ENCODE measurements at regions not wholly inside any gene's neighbourhood (a gene's known extent, or its start where the extent isn't known, plus 50 kb on each side); places are given as distances from the start of the nearest gene placed in this dataset.

DNA sequence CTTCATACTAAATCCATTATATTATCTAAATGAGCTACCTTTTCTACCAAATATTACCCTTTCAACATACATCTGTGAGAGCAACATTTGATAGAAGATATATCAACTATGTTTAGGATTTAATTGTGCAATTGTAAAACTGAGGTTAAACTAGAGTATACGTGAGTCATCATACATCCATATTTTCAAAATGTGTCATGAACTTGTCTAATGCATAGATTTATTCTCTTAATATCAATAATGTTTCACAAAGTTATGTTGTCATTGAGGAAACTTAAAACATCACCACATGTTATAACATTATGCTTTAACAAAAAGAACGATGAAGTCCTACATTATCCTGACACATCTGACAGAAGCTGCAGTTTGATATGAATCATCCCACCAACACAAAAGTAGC is 645.5 kb upstream of the NOVA1 start:
- H3K4me2 ChIP-seq (ENCODE audit: low read depth, low read length) = no peak overlapping the region
- 0 out of 2 replicates have a peak, but pooled peaks cover 3% of the 10 kb centered on the region for H3K9me3 ChIP-seq (ENCODE audit: control insufficient read depth, insufficient read depth, low read length)
- H3K4me1 ChIP-seq (ENCODE audit: control insufficient read depth, insufficient read depth, low read length) = no peaks in the 10 kb centered on the region
- H3K4ac ChIP-seq (ENCODE audit: low read depth, low read length) = no peak overlapping the region
- no peak overlapping the region for H3K27ac ChIP-seq (ENCODE audit: insufficient read depth, low read length)
- H2AK9ac ChIP-seq (replicated peaks; ENCODE audit: low read depth, low read length, poor library complexity) = no peak overlapping the region
- no peak overlapping the region for H2BK20ac ChIP-seq (ENCODE audit: low read depth, low read length)
- H2BK15ac ChIP-seq (ENCODE audit: low read depth, low read length) = no peak overlapping the region
- no peak overlapping the region for H3K56ac ChIP-seq (ENCODE audit: extremely low read depth, insufficient read depth, low read length)
- no peak overlapping the region for H2BK5ac ChIP-seq (ENCODE audit: low read depth, low read length, poor library complexity, severe bottlenecking)
- no peak overlapping the region for H3K9ac ChIP-seq (ENCODE audit: low read depth, low read length)
- H3K9me1 ChIP-seq (ENCODE audit: insufficient read depth, low read length) = no peaks in the 10 kb centered on the region
- no peak overlapping the region for H3K14ac ChIP-seq (replicated peaks; ENCODE audit: low read depth, low read length)
- CTCF ChIA-PET = no interaction called here
- no peak overlapping the region for H3K23ac ChIP-seq (ENCODE audit: low read depth, low read length)
- no peak overlapping the region for H2AK5ac ChIP-seq (ENCODE audit: low read depth, low read length)
- H3K36me3 ChIP-seq (ENCODE audit: control insufficient read depth, insufficient read depth, low read length) = no peaks in the 10 kb centered on the region
- no peaks in the 10 kb centered on the region for H4K20me1 ChIP-seq (ENCODE audit: insufficient read depth, low read length)
- POLR2A ChIA-PET (ENCODE audit: unreplicated experiment) = no interaction called here
- no CpG with 5 or more reads among the region's 2 CpGs for WGBS, 2 experiments (ENCODE audit: extremely low coverage in 2 of 2, insufficient read length in 1 of 2)
- H4K5ac ChIP-seq (ENCODE audit: low read depth, low read length) = no peak overlapping the region
- H4K8ac ChIP-seq (ENCODE audit: low read depth in 2 of 2, low read length in 2 of 2) = no peak overlapping the region
- in situ Hi-C loops (cut with MboI; ENCODE audit: low sequenced_read_pairs) = no loop called here
- ATAC-seq (ENCODE audit: low read depth) (no peak), DNase-seq (no peak)
- no peak overlapping the region for H3K4me3 ChIP-seq (ENCODE audit: insufficient read depth, low read depth, low read length)
- dilution Hi-C loops (cut with HindIII; ENCODE audit: low sequenced_read_pairs, unreplicated experiment) = no loop called here
- H3K79me1 ChIP-seq (ENCODE audit: low read depth in 1 of 2, low read length in 2 of 2) = no peaks in the 10 kb centered on the region
- H2BK120ac ChIP-seq (ENCODE audit: low read depth, low read length) = no peak overlapping the region
- TF ChIP-seq RCOR1 (IDR thresholded peaks at IDR 0.05; ENCODE audit: insufficient replicate concordance, low read length) = no peak
- TF ChIP-seq POLR2A (IDR thresholded peaks at IDR 0.05; ENCODE audit: low read depth, low read length) = no peak
- TF ChIP-seq MAZ (IDR thresholded peaks at IDR 0.05; ENCODE audit: borderline replicate concordance, low read depth, low read length) = no peak
- TF ChIP-seq, protein P1, sequence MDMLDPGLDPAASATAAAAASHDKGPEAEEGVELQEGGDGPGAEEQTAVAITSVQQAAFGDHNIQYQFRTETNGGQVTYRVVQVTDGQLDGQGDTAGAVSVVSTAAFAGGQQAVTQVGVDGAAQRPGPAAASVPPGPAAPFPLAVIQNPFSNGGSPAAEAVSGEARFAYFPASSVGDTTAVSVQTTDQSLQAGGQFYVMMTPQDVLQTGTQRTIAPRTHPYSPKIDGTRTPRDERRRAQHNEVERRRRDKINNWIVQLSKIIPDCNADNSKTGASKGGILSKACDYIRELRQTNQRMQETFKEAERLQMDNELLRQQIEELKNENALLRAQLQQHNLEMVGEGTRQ (IDR thresholded peaks at IDR 0.05; ENCODE audit: low read depth, low read length) = no peak
- no peak for TF ChIP-seq CEBPB (IDR thresholded peaks at IDR 0.05; ENCODE audit: low read depth, low read length)
- TF ChIP-seq, protein P2, sequence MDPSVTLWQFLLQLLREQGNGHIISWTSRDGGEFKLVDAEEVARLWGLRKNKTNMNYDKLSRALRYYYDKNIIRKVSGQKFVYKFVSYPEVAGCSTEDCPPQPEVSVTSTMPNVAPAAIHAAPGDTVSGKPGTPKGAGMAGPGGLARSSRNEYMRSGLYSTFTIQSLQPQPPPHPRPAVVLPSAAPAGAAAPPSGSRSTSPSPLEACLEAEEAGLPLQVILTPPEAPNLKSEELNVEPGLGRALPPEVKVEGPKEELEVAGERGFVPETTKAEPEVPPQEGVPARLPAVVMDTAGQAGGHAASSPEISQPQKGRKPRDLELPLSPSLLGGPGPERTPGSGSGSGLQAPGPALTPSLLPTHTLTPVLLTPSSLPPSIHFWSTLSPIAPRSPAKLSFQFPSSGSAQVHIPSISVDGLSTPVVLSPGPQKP (IDR thresholded peaks at IDR 0.05; ENCODE audit: borderline replicate concordance, low read depth, low read length) = no peak
- no peak for TF ChIP-seq MXI1 (IDR thresholded peaks at IDR 0.05; ENCODE audit: borderline replicate concordance, low read depth, low read length)
- TF ChIP-seq FOS (IDR thresholded peaks at IDR 0.05; ENCODE audit: low read depth, low read length) = no peak
- no peak for TF ChIP-seq NFE2L2 (IDR thresholded peaks at IDR 0.05; ENCODE audit: low read depth, low read length)
- no peak for TF ChIP-seq CHD1 (IDR thresholded peaks at IDR 0.05; ENCODE audit: low read depth, low read length)
- TF ChIP-seq SMC3 (IDR thresholded peaks at IDR 0.05; ENCODE audit: low read depth, low read length) = no peak
- no peak for TF ChIP-seq MAFK (IDR thresholded peaks at IDR 0.05; ENCODE audit: low read depth, low read length)
- TF ChIP-seq RFX5 (IDR thresholded peaks at IDR 0.05; ENCODE audit: low read depth, low read length) = no peak
- TF ChIP-seq, protein P3, sequence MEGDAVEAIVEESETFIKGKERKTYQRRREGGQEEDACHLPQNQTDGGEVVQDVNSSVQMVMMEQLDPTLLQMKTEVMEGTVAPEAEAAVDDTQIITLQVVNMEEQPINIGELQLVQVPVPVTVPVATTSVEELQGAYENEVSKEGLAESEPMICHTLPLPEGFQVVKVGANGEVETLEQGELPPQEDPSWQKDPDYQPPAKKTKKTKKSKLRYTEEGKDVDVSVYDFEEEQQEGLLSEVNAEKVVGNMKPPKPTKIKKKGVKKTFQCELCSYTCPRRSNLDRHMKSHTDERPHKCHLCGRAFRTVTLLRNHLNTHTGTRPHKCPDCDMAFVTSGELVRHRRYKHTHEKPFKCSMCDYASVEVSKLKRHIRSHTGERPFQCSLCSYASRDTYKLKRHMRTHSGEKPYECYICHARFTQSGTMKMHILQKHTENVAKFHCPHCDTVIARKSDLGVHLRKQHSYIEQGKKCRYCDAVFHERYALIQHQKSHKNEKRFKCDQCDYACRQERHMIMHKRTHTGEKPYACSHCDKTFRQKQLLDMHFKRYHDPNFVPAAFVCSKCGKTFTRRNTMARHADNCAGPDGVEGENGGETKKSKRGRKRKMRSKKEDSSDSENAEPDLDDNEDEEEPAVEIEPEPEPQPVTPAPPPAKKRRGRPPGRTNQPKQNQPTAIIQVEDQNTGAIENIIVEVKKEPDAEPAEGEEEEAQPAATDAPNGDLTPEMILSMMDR (conservative IDR thresholded peaks at IDR 0.05; ENCODE audit: low read depth, low read length) = no peak
- no peak for TF ChIP-seq RAD21 (IDR thresholded peaks at IDR 0.05; ENCODE audit: low read length)
- no peaks in the 10 kb centered on the region for H3K27me3 ChIP-seq (ENCODE audit: control insufficient read depth, insufficient read depth, low read length)
- H3K18ac ChIP-seq (ENCODE audit: low read depth, low read length) = no peak overlapping the region
- no peak overlapping the region for H2AFZ ChIP-seq (replicated peaks; ENCODE audit: low read length, poor library complexity)
- H4K91ac ChIP-seq (ENCODE audit: insufficient read depth, low read depth, low read length) = no peak overlapping the region
- no TSS peak for BruUV-seq (replicated peaks)
- intact Hi-C loops (cut with micrococcal nuclease) = no loop called here

All from IMR-90 (cell line).